ENCODE measurements at regions not wholly inside any gene's neighbourhood (a gene's known extent, or its start where the extent isn't known, plus 50 kb on each side); places are given as distances from the start of the nearest gene placed in this dataset.

DNA sequence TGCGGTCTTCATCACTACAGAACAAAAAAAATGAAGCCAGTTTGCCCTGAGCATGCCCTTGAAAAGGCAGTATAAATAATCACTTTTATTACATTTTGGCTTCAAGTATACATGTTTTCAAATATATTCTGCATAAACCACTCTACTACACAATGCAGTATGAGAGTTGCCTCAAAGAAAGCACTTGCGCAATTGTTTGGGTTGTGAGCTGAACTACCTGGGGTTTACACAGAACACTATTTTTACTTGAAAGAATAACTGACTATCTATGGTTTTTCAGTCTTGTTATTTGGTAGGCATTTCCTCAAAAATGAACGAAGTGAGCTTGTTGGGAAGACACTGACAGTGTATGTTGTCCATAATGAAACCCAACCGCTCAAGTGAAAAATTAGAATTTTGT is 264.4 kb upstream of the KLF12 start:
- TF ChIP-seq, protein P1, sequence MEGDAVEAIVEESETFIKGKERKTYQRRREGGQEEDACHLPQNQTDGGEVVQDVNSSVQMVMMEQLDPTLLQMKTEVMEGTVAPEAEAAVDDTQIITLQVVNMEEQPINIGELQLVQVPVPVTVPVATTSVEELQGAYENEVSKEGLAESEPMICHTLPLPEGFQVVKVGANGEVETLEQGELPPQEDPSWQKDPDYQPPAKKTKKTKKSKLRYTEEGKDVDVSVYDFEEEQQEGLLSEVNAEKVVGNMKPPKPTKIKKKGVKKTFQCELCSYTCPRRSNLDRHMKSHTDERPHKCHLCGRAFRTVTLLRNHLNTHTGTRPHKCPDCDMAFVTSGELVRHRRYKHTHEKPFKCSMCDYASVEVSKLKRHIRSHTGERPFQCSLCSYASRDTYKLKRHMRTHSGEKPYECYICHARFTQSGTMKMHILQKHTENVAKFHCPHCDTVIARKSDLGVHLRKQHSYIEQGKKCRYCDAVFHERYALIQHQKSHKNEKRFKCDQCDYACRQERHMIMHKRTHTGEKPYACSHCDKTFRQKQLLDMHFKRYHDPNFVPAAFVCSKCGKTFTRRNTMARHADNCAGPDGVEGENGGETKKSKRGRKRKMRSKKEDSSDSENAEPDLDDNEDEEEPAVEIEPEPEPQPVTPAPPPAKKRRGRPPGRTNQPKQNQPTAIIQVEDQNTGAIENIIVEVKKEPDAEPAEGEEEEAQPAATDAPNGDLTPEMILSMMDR (IDR thresholded peaks at IDR 0.05): no peak
- no peak for TF ChIP-seq POLR2A (IDR thresholded peaks at IDR 0.05)

Data from ovary (tissue), 3 donors.